Cardiac muscle cell (in vitro differentiated cells and primary cell): ENCODE measurements at regions not wholly inside any gene's neighbourhood (a gene's known extent, or its start where the extent isn't known, plus 50 kb on each side); places are given as distances from the start of the nearest gene placed in this dataset.

Experiments used
- DNase-seq, 2 donors: peaks; one replicate each; pipeline versions ENCODE4 v3.0.0 to v3.0.0-alpha.2; 2010 to 2017; ENCODE audit warnings: low read depth in 1 of 2, low spot score in 1 of 2
- H3K27ac ChIP-seq: fragments of 200-600 bp; sonication (generic); 2 replicates; pipeline ENCODE4 v1.5.1; 2016
- H3K27me3 ChIP-seq: fragments of 200-600 bp; sonication (generic); 2 replicates; pipeline ENCODE4 v1.6.0; 2016; ENCODE audit warnings: control low read depth
- H3K36me3 ChIP-seq: fragments of 200-600 bp; sonication (generic); 2 replicates; pipeline ENCODE4 v1.5.1; 2016; ENCODE audit warnings: control low read depth
- H3K4me1 ChIP-seq: fragments of 200-600 bp; sonication (generic); 2 replicates; pipeline ENCODE4 v1.8.1; 2017; ENCODE audit warnings: low read depth, mild to moderate bottlenecking, mixed run types
- H3K4me3 ChIP-seq: fragments of 200-600 bp; sonication (generic); 2 replicates; pipeline ENCODE4 v1.5.1; 2016; ENCODE audit warnings: mild to moderate bottlenecking
- H3K9me3 ChIP-seq: fragments of 200-600 bp; sonication (generic); 2 replicates; pipeline ENCODE4 v1.5.1; 2017; ENCODE audit warnings: low read depth, mild to moderate bottlenecking, control low read depth
- TF ChIP-seq, protein P1 (sequence below): IDR thresholded peaks from 2 replicates; pipeline ENCODE4 v1.5.1; 2012; ENCODE audit warnings: low read depth, mild to moderate bottlenecking, low read length

DNA sequence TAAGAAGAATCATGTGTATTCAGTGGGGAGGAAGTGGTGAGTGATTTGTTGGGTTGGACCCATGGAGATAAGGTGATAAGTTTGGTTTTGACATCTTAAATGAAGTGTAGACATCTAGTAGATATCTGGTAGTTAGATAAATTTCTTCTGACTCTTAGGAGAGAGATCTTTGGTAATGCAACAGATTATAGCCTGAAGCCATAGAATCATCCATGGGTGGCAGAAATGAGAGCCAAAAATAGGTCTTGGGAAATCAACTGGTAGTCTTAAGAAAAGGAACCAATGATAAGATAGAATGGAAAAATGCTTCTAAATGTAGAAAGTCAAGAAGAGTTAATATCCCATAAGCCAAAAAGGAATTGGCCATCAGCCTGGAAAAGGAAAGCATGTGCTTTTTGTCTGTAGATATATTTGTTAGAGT lies 532.7 kb upstream of the GRAMD2B start:
- peaks cover 6% of the 10 kb centered on the region for H3K4me1 ChIP-seq
- TF ChIP-seq, protein P1, sequence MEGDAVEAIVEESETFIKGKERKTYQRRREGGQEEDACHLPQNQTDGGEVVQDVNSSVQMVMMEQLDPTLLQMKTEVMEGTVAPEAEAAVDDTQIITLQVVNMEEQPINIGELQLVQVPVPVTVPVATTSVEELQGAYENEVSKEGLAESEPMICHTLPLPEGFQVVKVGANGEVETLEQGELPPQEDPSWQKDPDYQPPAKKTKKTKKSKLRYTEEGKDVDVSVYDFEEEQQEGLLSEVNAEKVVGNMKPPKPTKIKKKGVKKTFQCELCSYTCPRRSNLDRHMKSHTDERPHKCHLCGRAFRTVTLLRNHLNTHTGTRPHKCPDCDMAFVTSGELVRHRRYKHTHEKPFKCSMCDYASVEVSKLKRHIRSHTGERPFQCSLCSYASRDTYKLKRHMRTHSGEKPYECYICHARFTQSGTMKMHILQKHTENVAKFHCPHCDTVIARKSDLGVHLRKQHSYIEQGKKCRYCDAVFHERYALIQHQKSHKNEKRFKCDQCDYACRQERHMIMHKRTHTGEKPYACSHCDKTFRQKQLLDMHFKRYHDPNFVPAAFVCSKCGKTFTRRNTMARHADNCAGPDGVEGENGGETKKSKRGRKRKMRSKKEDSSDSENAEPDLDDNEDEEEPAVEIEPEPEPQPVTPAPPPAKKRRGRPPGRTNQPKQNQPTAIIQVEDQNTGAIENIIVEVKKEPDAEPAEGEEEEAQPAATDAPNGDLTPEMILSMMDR: no peak

DNA sequence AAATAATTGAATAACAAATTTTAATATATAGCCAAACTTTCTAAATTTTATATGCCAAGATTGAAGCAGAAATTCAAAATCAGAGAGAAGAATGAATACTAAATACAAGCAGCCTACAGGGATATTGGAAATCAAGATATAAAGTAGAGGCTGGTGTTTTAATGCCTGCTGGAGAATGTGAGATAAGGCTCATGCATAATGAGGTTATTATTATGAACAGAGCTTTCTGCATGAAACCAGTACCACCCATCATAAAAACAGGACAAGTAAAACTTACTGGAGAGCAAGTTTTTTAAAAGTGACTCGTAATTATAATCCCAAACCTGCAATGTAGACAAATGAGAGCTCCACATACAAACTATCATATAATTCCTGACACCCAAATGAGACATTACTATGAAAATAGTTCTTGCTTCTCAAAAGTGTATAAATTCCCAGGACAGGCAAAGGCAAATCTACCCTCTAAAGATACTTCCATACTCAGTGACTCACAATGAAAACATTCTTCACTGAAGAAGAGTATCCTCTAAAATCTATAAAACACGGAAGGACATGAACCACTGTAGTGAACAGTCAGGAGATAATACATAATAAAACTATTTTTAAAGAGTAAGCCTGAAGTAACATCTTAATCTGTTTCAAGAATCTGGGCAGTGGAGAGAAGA lies 532.0 kb upstream of the GRAMD2B start:
- TF ChIP-seq, protein P1: no peak
- Histone ChIP-seq H3K9me3 (no peaks in the 10 kb centered on the region), H3K4me1 (peaks cover 6% of the 10 kb centered on the region)

More for the DNA sequence above, 532.7 kb upstream of the GRAMD2B start:
- Histone ChIP-seq H3K27ac (no peak overlapping the region), H3K4me3 (no peak overlapping the region), H3K36me3 (no peaks in the 10 kb centered on the region), H3K9me3 (no peaks in the 10 kb centered on the region), H3K27me3 (no peaks in the 10 kb centered on the region)
- peak in 1 of 2 donors; percentile 89 for DNase-seq

DNA sequence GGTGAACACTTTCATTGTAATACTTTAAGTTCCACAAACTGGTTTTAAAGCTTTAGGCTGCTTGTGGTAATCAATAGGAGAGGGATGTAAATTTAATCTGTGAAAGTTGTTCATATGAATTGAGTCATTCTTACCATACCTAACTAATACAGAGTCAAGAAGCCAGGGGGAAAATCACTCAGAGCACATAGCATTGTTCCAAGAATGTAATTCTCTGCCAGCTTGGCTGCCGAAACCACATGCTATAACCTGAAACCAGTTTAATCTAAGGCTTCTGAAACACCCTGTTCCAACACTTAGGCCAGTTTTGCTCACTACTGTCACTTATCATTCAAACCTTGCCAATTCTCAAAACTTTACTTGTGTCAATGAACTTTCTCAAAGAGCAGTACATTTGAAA lies 528.8 kb upstream of the GRAMD2B start:
- Histone ChIP-seq H3K9me3 (no peaks in the 10 kb centered on the region), H3K4me3 (no peak overlapping the region), H3K27me3 (no peaks in the 10 kb centered on the region), H3K36me3 (no peaks in the 10 kb centered on the region), H3K4me1 (peaks cover 6% of the 10 kb centered on the region), H3K27ac (no peak overlapping the region)
- TF ChIP-seq, protein P1: no peak
- DNase-seq: peak; percentile 3 to 49

More for the DNA sequence above, 532.0 kb upstream of the GRAMD2B start:
- Histone ChIP-seq H3K27me3 (no peaks in the 10 kb centered on the region), H3K4me3 (no peak overlapping the region), H3K27ac (no peak overlapping the region), H3K36me3 (no peaks in the 10 kb centered on the region)
- DNase-seq: no peak

DNA sequence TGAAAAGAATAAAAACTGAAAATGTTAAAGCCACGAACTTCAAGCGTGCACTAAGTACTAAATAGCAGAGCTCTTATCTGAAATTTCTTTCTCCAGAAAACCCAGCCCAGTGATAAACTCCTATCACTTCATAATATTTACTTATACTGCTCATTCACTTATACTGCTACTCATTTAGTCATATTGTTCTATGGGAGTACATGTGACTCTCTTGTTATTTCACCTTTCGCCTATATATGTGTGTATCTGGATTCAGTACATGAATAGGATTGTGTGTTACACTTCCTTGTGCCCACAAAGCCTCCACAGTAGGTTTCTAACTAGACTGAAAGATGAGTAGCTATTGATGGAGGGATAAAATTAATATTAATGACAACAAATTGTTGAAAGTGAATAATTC lies 526.8 kb upstream of the GRAMD2B start:
- no peaks in the 10 kb centered on the region for H3K4me1 ChIP-seq
- H3K36me3 ChIP-seq: no peaks in the 10 kb centered on the region
- H3K27me3 ChIP-seq: no peaks in the 10 kb centered on the region
- H3K4me3 ChIP-seq: no peak overlapping the region
- TF ChIP-seq, protein P1: no peak
- no peak for DNase-seq
- H3K27ac ChIP-seq: no peak overlapping the region
- no peaks in the 10 kb centered on the region for H3K9me3 ChIP-seq

DNA sequence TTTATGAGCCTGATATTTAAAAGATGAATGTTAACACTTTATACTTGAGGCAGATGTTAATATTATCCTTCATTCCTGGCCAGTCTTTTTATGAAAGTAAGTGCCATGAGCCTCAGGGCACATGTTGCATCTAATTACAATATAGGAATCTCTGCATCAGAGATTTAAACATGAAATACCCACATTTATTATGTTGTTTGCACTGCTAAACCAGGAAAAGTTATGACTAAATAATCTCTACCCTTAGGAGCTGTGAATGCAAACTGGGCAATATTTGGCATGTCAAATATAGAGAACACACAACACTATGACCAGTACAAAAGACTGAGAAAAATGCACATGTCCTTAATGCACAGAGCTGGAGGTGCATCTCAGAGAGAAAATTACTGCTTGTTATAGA lies 526.1 kb upstream of the GRAMD2B start:
- no peaks in the 10 kb centered on the region for H3K27me3 ChIP-seq
- no peak overlapping the region for H3K4me3 ChIP-seq
- TF ChIP-seq, protein P1: no peak
- no peaks in the 10 kb centered on the region for H3K9me3 ChIP-seq
- H3K27ac ChIP-seq: no peak overlapping the region
- no peaks in the 10 kb centered on the region for H3K4me1 ChIP-seq
- no peaks in the 10 kb centered on the region for H3K36me3 ChIP-seq
- no peak for DNase-seq
